ENCODE measurements at regions not wholly inside any gene's neighbourhood (a gene's known extent, or its start where the extent isn't known, plus 50 kb on each side); places are given as distances from the start of the nearest gene placed in this dataset.
"Not testable (repeated sequence)": the region's sequence is repeated elsewhere in the genome, so short reads cannot be mapped to it uniquely, and the experiment has no call there.

GRCh38 chr6:47424436-47424836, 53.2 kb upstream of the CD2AP start (continued):
- TF ChIP-seq NFE2L2 (conservative IDR thresholded peaks at IDR 0.05; ENCODE audit: low read length): no peak
- TF ChIP-seq ESRRA (IDR thresholded peaks at IDR 0.05; ENCODE audit: borderline replicate concordance, low read length): no peak
- no peak for TF ChIP-seq BCL3 (IDR thresholded peaks at IDR 0.05)

GRCh38 chr6:47425724-47426123, 51.9 kb upstream of the CD2AP start:
- H3K27ac ChIP-seq; FAIRE-seq; H3K4me1 ChIP-seq; H3K4me3 ChIP-seq; H3K9me3 ChIP-seq; POLR2A ChIA-PET; ATAC-seq; H3K4me2 ChIP-seq; CTCF ChIA-PET; DNase-seq (ENCODE audit: low read depth in 1 of 2, low spot score in 1 of 2): not testable (repeated sequence)
- 91% methylated on average over 1 of the region's 3 CpGs for WGBS (ENCODE audit: missing lambda C conversion rate)

GRCh38 chr6:47426524-47427302, 50.9 kb upstream of the CD2AP start:
- ChIA-PET POLR2A (no interaction called here), CTCF (no interaction called here)
- no peak for TF ChIP-seq ATOH8 (CRISPR knock-in tag; IDR thresholded peaks at IDR 0.05; ENCODE audit: low read depth)
- TF ChIP-seq CEBPB (IDR thresholded peaks at IDR 0.05): no peak
- TF ChIP-seq EHF (CRISPR knock-in tag; IDR thresholded peaks at IDR 0.05): no peak
- no peak for TF ChIP-seq POLR2AphosphoS2 (conservative IDR thresholded peaks at IDR 0.05; ENCODE audit: low read length)
- TF ChIP-seq CHD2 (IDR thresholded peaks at IDR 0.05; ENCODE audit: low read length, partially characterized antibody): no peak
- no peak for TF ChIP-seq USF2 (IDR thresholded peaks at IDR 0.05)
- TF ChIP-seq RCOR1 (IDR thresholded peaks at IDR 0.05; ENCODE audit: low read depth, low read length): no peak
- TF ChIP-seq ESRRA (IDR thresholded peaks at IDR 0.05; ENCODE audit: borderline replicate concordance, low read length): no peak
- TF ChIP-seq FOSB (CRISPR knock-in tag; IDR thresholded peaks at IDR 0.05): no peak
- no peak for TF ChIP-seq NPAS2 (CRISPR knock-in tag; IDR thresholded peaks at IDR 0.05; ENCODE audit: borderline replicate concordance)
- no peak for TF ChIP-seq CHD4 (IDR thresholded peaks at IDR 0.05; ENCODE audit: borderline replicate concordance)
- no peak for TF ChIP-seq RARB (CRISPR knock-in tag; IDR thresholded peaks at IDR 0.05)
- no peak for TF ChIP-seq HEYL (CRISPR knock-in tag; IDR thresholded peaks at IDR 0.05)
- TF ChIP-seq RNF2 (IDR thresholded peaks at IDR 0.05; ENCODE audit: borderline replicate concordance, low read depth): no peak
- TF ChIP-seq MAZ (IDR thresholded peaks at IDR 0.05; ENCODE audit: borderline replicate concordance, low read depth, low read length): no peak
- TF ChIP-seq HES2 (IDR thresholded peaks at IDR 0.05): no peak
- no peak for TF ChIP-seq PHF8 (IDR thresholded peaks at IDR 0.05; ENCODE audit: borderline replicate concordance, low read depth)
- no peaks in the 10 kb centered on the region; the same call in 2 of the 3 replicates for H3K4me1 ChIP-seq
- DNase-seq (ENCODE audit: low read depth in 1 of 2, low spot score in 1 of 2) (no peak), ATAC-seq (no peak), FAIRE-seq (no peak)
- no peak overlapping the region for H3K4me3 ChIP-seq
- H3K4me2 ChIP-seq: no peak overlapping the region
- 91% methylated on average over 2 of the region's 2 CpGs for WGBS (ENCODE audit: missing lambda C conversion rate)
- no peak overlapping the region for H3K27ac ChIP-seq
- peaks cover 5% of the 10 kb centered on the region; the same call in 1 of the 3 replicates for H3K9me3 ChIP-seq
